ENCODE measurements at regions not wholly inside any gene's neighbourhood (a gene's known extent, or its start where the extent isn't known, plus 50 kb on each side); places are given as distances from the start of the nearest gene placed in this dataset.

DNA sequence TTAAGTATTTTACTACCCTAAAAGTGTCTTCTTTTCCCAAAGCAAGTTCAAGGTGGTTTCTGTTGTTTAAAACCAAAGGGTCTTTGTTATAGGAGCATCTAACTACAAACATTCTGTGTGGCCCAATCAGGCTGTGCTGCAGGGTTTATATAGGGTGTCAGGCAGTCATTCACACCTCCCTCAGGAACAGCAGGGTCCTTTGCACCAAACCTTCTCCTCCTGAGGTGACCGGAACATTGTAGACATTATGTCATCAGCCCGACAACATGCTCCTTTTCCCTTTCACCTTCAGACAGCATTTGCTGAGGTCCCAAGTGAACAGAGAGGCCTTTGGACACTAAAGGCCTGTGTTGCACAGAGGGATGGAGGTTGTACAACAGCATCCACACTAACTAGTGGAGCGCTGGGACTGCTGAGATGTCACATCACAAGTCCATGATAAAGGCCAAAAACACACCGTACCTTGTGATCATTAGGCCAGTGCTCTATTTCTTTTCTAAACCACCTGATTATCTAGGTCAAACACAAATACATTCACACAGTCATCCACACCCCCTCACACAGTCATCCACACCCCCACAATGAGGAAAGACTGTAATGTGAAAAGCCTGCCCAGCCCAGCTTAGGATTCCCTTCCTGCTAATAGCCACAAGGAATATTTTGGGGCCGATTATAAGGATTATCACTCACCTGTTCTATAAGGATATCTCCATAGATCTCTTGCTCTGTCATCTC lies 123.8 kb upstream of the VLDLR start:
- H3K4me3 ChIP-seq (ENCODE audit: severe bottlenecking) = no peak overlapping the region
- no peaks in the 10 kb centered on the region for H3K9me3 ChIP-seq (ENCODE audit: severe bottlenecking)
- no peak for ATAC-seq (ENCODE audit: low read depth)
- H3K27ac ChIP-seq (ENCODE audit: poor library complexity, severe bottlenecking) = no peak overlapping the region
- TF ChIP-seq, protein P1, sequence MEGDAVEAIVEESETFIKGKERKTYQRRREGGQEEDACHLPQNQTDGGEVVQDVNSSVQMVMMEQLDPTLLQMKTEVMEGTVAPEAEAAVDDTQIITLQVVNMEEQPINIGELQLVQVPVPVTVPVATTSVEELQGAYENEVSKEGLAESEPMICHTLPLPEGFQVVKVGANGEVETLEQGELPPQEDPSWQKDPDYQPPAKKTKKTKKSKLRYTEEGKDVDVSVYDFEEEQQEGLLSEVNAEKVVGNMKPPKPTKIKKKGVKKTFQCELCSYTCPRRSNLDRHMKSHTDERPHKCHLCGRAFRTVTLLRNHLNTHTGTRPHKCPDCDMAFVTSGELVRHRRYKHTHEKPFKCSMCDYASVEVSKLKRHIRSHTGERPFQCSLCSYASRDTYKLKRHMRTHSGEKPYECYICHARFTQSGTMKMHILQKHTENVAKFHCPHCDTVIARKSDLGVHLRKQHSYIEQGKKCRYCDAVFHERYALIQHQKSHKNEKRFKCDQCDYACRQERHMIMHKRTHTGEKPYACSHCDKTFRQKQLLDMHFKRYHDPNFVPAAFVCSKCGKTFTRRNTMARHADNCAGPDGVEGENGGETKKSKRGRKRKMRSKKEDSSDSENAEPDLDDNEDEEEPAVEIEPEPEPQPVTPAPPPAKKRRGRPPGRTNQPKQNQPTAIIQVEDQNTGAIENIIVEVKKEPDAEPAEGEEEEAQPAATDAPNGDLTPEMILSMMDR (IDR thresholded peaks at IDR 0.05; ENCODE audit: poor library complexity, severe bottlenecking) = no peak
- H3K27me3 ChIP-seq (ENCODE audit: insufficient read depth, poor library complexity, severe bottlenecking) = no peaks in the 10 kb centered on the region
- no peaks in the 10 kb centered on the region for H3K4me1 ChIP-seq (ENCODE audit: insufficient read depth, poor library complexity, severe bottlenecking)
- DNase-seq (ENCODE audit: low spot score) = no peak
- H3K36me3 ChIP-seq (ENCODE audit: low read depth) = no peaks in the 10 kb centered on the region

DNA sequence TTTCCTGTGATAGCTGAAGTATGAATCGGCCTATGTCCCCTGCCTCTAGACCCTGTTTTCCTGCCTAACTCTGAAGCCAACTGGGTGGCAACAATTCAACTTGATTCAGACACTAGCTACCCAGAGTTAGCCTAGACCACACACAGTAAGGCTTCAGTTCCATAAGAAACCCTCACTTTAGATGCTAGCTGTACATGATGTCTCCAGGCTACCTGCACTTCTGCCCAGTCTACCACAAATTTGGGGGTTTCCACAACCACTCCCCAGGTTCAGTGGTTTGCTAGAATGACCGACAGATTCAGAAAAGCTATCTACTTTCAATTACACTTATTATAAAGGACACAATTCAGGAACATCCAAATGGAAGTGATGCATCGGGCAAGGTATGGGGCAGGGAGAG lies 119.4 kb upstream of the VLDLR start:
- no peaks in the 10 kb centered on the region for H3K9me3 ChIP-seq (ENCODE audit: severe bottlenecking)
- no peaks in the 10 kb centered on the region for H3K36me3 ChIP-seq (ENCODE audit: low read depth)
- DNase-seq (ENCODE audit: low spot score) (no peak), ATAC-seq (ENCODE audit: low read depth) (no peak)
- no peaks in the 10 kb centered on the region for H3K27me3 ChIP-seq (ENCODE audit: insufficient read depth, poor library complexity, severe bottlenecking)
- TF ChIP-seq, protein P1 (IDR thresholded peaks at IDR 0.05; ENCODE audit: poor library complexity, severe bottlenecking) = no peak
- no peak overlapping the region for H3K27ac ChIP-seq (ENCODE audit: poor library complexity, severe bottlenecking)
- no peaks in the 10 kb centered on the region for H3K4me1 ChIP-seq (ENCODE audit: insufficient read depth, poor library complexity, severe bottlenecking)
- H3K4me3 ChIP-seq (ENCODE audit: severe bottlenecking) = no peak overlapping the region

DNA sequence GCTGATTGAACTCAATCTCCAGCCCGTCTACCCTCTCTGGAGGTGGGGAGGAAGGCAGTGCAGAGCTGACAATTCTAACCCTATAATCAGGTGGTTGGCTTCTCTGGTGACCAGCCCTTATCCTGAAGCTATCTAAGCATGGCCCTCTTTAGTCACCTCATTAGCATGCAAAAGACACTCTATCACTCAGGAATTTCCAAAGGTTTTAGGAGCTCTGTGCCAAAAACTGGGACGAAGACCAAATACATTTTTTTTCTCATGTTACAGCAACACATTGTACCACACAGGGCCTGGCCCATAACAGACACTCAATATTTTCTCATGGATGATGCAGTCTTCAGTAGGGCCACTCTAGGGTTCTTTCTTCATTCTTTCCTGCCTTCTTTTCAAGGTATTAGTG lies 118.8 kb upstream of the VLDLR start:
- DNase-seq (ENCODE audit: low spot score) = no peak
- no peaks in the 10 kb centered on the region for H3K4me1 ChIP-seq (ENCODE audit: insufficient read depth, poor library complexity, severe bottlenecking)
- ATAC-seq (ENCODE audit: low read depth) = no peak; the same call in 2 of the 3 replicates
- H3K27ac ChIP-seq (ENCODE audit: poor library complexity, severe bottlenecking) = no peak overlapping the region
- no peaks in the 10 kb centered on the region for H3K27me3 ChIP-seq (ENCODE audit: insufficient read depth, poor library complexity, severe bottlenecking)
- TF ChIP-seq, protein P1 (IDR thresholded peaks at IDR 0.05; ENCODE audit: poor library complexity, severe bottlenecking) = no peak
- H3K9me3 ChIP-seq (ENCODE audit: severe bottlenecking) = no peaks in the 10 kb centered on the region
- no peaks in the 10 kb centered on the region for H3K36me3 ChIP-seq (ENCODE audit: low read depth)
- no peak overlapping the region for H3K4me3 ChIP-seq (ENCODE audit: severe bottlenecking)

DNA sequence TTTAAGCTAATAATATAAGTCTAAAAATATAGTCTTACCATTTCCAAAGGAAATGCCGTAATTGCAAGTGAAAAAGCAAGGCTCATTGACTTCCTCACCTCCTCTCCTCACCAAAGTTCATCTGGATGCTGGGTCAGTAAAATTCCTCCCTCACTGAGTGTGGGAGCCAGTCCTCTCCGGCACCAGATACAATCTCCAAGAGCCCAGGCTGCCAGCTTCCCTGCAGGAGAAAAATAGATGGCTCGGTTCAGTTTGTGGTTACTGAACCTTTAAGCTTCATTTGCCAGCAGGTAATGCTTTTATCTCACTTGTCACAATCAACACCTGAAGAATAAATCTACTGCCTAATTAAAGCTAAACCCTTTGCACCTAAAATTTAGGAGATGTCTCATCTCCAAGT lies 115.3 kb upstream of the VLDLR start:
- no peaks in the 10 kb centered on the region for H3K27me3 ChIP-seq (ENCODE audit: insufficient read depth, poor library complexity, severe bottlenecking)
- no peak overlapping the region for H3K27ac ChIP-seq (ENCODE audit: poor library complexity, severe bottlenecking)
- ATAC-seq (ENCODE audit: low read depth) (no peak), DNase-seq (ENCODE audit: low spot score) (no peak)
- H3K4me1 ChIP-seq (ENCODE audit: insufficient read depth, poor library complexity, severe bottlenecking) = no peaks in the 10 kb centered on the region
- TF ChIP-seq, protein P1 (IDR thresholded peaks at IDR 0.05; ENCODE audit: poor library complexity, severe bottlenecking) = no peak
- H3K36me3 ChIP-seq (ENCODE audit: low read depth) = no peaks in the 10 kb centered on the region
- H3K9me3 ChIP-seq (ENCODE audit: severe bottlenecking) = no peaks in the 10 kb centered on the region
- H3K4me3 ChIP-seq (ENCODE audit: severe bottlenecking) = no peak overlapping the region

DNA sequence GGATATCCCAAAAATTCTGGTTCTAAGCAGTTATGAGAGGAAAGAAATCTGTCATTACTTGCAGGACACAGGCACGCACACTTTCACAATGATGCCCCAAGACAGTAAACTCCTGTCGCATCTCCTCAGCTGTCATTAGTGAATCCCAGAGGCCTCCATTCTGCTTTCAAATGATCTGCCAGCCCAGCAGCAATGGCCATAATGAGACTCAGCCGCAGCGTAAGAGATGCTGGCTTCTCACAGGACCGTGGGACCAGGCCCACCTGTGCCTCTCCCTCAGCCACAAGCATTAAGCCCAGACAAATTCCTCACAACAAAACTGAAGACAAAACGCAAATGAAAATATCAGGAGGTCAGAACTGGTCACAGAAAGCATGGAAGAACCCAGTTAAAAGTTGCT lies 98.0 kb upstream of the VLDLR start:
- Histone ChIP-seq H3K4me3 (ENCODE audit: severe bottlenecking) (no peak overlapping the region), H3K27me3 (ENCODE audit: insufficient read depth, poor library complexity, severe bottlenecking) (no peaks in the 10 kb centered on the region), H3K27ac (ENCODE audit: poor library complexity, severe bottlenecking) (no peak overlapping the region), H3K9me3 (ENCODE audit: severe bottlenecking) (no peaks in the 10 kb centered on the region), H3K36me3 (ENCODE audit: low read depth) (no peaks in the 10 kb centered on the region), H3K4me1 (ENCODE audit: insufficient read depth, poor library complexity, severe bottlenecking) (no peaks in the 10 kb centered on the region)
- ATAC-seq (ENCODE audit: low read depth) (no peak), DNase-seq (ENCODE audit: low spot score) (no peak)
- TF ChIP-seq, protein P1 (IDR thresholded peaks at IDR 0.05; ENCODE audit: poor library complexity, severe bottlenecking) = no peak

Data from RWPE2 (cell line).